ENCODE measurements at regions not wholly inside any gene's neighbourhood (a gene's known extent, or its start where the extent isn't known, plus 50 kb on each side); places are given as distances from the start of the nearest gene placed in this dataset.

- in situ Hi-C loops (cut with MboI) (no loop called here), intact Hi-C loops (cut with micrococcal nuclease; ENCODE audit: unreplicated experiment) (no loop called here)
- no peaks in the 10 kb centered on the region for H3K36me3 ChIP-seq (ENCODE audit: control insufficient read depth in 2 of 2, insufficient read depth in 2 of 2, low read length in 1 of 2)
- H3K9me3 ChIP-seq (replicated peaks; ENCODE audit: control insufficient read depth, insufficient read depth, low read length) = no peaks in the 10 kb centered on the region
- no peak overlapping the region for H2AFZ ChIP-seq (ENCODE audit: control insufficient read depth, low read depth, low read length)
- CTCF ChIA-PET = no interaction called here
- SMC1A ChIA-PET (ENCODE audit: uncharacterized antibody, unreplicated experiment) = no interaction called here
- FAIRE-seq = no peak
- H3K27me3 ChIP-seq (replicated peaks in 1 of 2; ENCODE audit: control insufficient read depth in 2 of 2, insufficient read depth in 2 of 2, low read length in 1 of 2) = no peaks in the 10 kb centered on the region
- no peak for DNase-seq (ENCODE audit: low read depth, low spot score)
- H3K4me3 ChIP-seq = no peak overlapping the region
- no peak for ATAC-seq
- no TSS peak for BruUV-seq (replicated peaks)
- no peaks in the 10 kb centered on the region for H3K79me2 ChIP-seq (ENCODE audit: control insufficient read depth, insufficient read depth, low read length)
- POLR2A ChIA-PET = no interaction called here
- H3K9ac ChIP-seq (ENCODE audit: control insufficient read depth, insufficient read depth, low read length) = no peak overlapping the region
- H3K4me2 ChIP-seq (ENCODE audit: control insufficient read depth, insufficient read depth) = no peak overlapping the region
- WGBS (ENCODE audit: insufficient coverage, insufficient replicate concordance, low lambda C conversion rate, missing lambda C conversion rate) = 10% methylated on average over 3 of the region's 3 CpGs
- no peak overlapping the region for H3K27ac ChIP-seq (ENCODE audit: control insufficient read depth, insufficient read depth)
- no peaks in the 10 kb centered on the region for H4K20me1 ChIP-seq (ENCODE audit: control insufficient read depth, insufficient read depth)
- no peaks in the 10 kb centered on the region for H3K4me1 ChIP-seq (ENCODE audit: control insufficient read depth, insufficient read depth, low read length)
- RAD21 ChIA-PET (ENCODE audit: unreplicated experiment) = no interaction called here
- TF ChIP-seq MAX (IDR thresholded peaks at IDR 0.05; ENCODE audit: low read depth, low read length) (no peak), NR2F1 (conservative IDR thresholded peaks at IDR 0.05) (no peak), ATF2 (IDR thresholded peaks at IDR 0.05; ENCODE audit: low read length) (no peak), NFXL1 (IDR thresholded peaks at IDR 0.05; ENCODE audit: borderline replicate concordance) (no peak), E2F4 (IDR thresholded peaks at IDR 0.05; ENCODE audit: low read depth, low read length) (no peak), JUND (IDR thresholded peaks at IDR 0.05; ENCODE audit: low read depth, low read length) (no peak), ELK1 (IDR thresholded peaks at IDR 0.05; ENCODE audit: low read depth, low read length) (no peak), SREBF2 (IDR thresholded peaks at IDR 0.05; ENCODE audit: low read length) (no peak), CHD1 (IDR thresholded peaks at IDR 0.05; ENCODE audit: low read depth, low read length) (no peak), CUX1 (IDR thresholded peaks at IDR 0.05; ENCODE audit: insufficient replicate concordance, low read depth, low read length) (no peak), SIX5 (IDR thresholded peaks at IDR 0.05; ENCODE audit: low read depth, low read length, severe bottlenecking) (no peak), IRF4 (IDR thresholded peaks at IDR 0.05; ENCODE audit: low read depth, low read length) (no peak), NRF1 (conservative IDR thresholded peaks at IDR 0.05; ENCODE audit: low read depth, low read length) (no peak), EZH2 (IDR thresholded peaks at IDR 0.05; ENCODE audit: borderline replicate concordance, control insufficient read depth, low read depth, low read length) (no peak), FOXK2 (IDR thresholded peaks at IDR 0.05) (no peak)
Measured at GRCh38 chr18:38033282-38033681, 467.7 kb upstream of the CELF4 start.

Data from GM12878 (cell line).